GM21786 (cell line): ENCODE measurements at regions not wholly inside any gene's neighbourhood (a gene's known extent, or its start where the extent isn't known, plus 50 kb on each side); places are given as distances from the start of the nearest gene placed in this dataset.
A peak's percentile ranks its signal among the peaks of the same experiment; 100 is the strongest.

Experiments
- ATAC-seq: cut with Tn5 transposase; IDR thresholded peaks from one replicate; pipeline ENCODE4 v1.9.1; 2021; ENCODE audit not compliant: unreplicated experiment

GRCh38 chr3:141418751-141419150, 50.4 kb downstream of the ZBTB38 start:
- no peak for ATAC-seq

- no peak for ATAC-seq
Measured at GRCh38 chr3:141419946-141420345, 51.6 kb downstream of the ZBTB38 start.

- no peak for ATAC-seq
Measured at GRCh38 chr3:141421186-141421585, 52.9 kb downstream of the ZBTB38 start.

GRCh38 chr3:141421639-141422319, 53.5 kb downstream of the ZBTB38 start:
- no peak for ATAC-seq

- no peak for ATAC-seq
Measured at GRCh38 chr3:141422961-141423582, 54.8 kb downstream of the ZBTB38 start.

- ATAC-seq, result peak; percentile 55
Measured at GRCh38 chr3:141425523-141426233, 57.4 kb downstream of the ZBTB38 start.

- no peak for ATAC-seq
Measured at GRCh38 chr3:141426404-141427034, 58.2 kb downstream of the ZBTB38 start.

GRCh38 chr3:141427764-141428163, 59.1 kb upstream of the RASA2 start:
- no peak for ATAC-seq

- no peak for ATAC-seq
Measured at GRCh38 chr3:141429371-141430035, 57.3 kb upstream of the RASA2 start.

GRCh38 chr3:141430316-141430715, 56.5 kb upstream of the RASA2 start:
- no peak for ATAC-seq

GRCh38 chr3:141431411-141432378, 55.1 kb upstream of the RASA2 start:
- no peak for ATAC-seq

GRCh38 chr3:141432904-141433303, 53.9 kb upstream of the RASA2 start:
- no peak for ATAC-seq

- ATAC-seq, result no peak
Measured at GRCh38 chr3:141434255-141434654, 52.6 kb upstream of the RASA2 start.

- ATAC-seq, result no peak
Measured at GRCh38 chr3:141436180-141436579, 50.6 kb upstream of the RASA2 start.
